HCT116 (cell line): ENCODE measurements at regions not wholly inside any gene's neighbourhood (a gene's known extent, or its start where the extent isn't known, plus 50 kb on each side); places are given as distances from the start of the nearest gene placed in this dataset.

Experiments
- ATAC-seq: fragments of 200-7000 bp; cut with Tn5 transposase; 2 replicates; pipeline ENCODE4 v1.9.1; 2020; ENCODE audit warnings: mild to moderate bottlenecking, moderate library complexity
- BruUV-seq: library from RNA; stranded (reverse); fragments of 400-500 nt; replicated peaks from 2 replicates; lab custom pipeline; 2021; lab: Mats Ljungman, UMichigan
- CTCF ChIA-PET: fragments of 300-600 bp; sonication (Branson Sonifier 250); formaldehyde crosslinking; loops from one replicate; lab custom pipeline; 2021; ENCODE audit warnings: antibody characterized with exemption; lab: Charles Lee
- POLR2A ChIA-PET: fragments of 300-600, 350-600 bp; sonication (Branson Sonifier 250); formaldehyde crosslinking; loops from one replicate; lab custom pipeline; 2021; ENCODE audit warnings: antibody characterized with exemption; lab: Charles Lee
- RAD21 ChIA-PET, 2 experiments: fragments of 300-600 bp; sonication (Branson Sonifier 250); formaldehyde crosslinking; loops; one replicate each; lab custom pipeline; 2023; ENCODE audit warnings: low total read pairs in 2 of 2; ENCODE audit not compliant: uncharacterized antibody in 2 of 2, unreplicated experiment in 2 of 2, low non-redundant PET in 1 of 2; lab: Charles Lee
- DNase-seq: peaks from one replicate; pipeline ENCODE4 v3.0.0-alpha.2; 2010; ENCODE audit warnings: low read depth, low spot score
- H2AFZ ChIP-seq: fragments of 200-600 bp; shearing (Covaris generic), sonication (generic); 2 replicates; pipeline ENCODE4 v1.6.1; 2017; ENCODE audit warnings: low read depth, mixed run types, mixed read lengths, antibody characterized with exemption, low read length; ENCODE audit not compliant: poor library complexity, severe bottlenecking
- H3K27ac ChIP-seq: 2 replicates; pipeline ENCODE4 v1.5.1; 2012; ENCODE audit warnings: low read depth, low read length
- H3K27me3 ChIP-seq: fragments of 200-600 bp; sonication (generic); 2 replicates; pipeline ENCODE4 v1.6.1; 2016; ENCODE audit warnings: mixed run types, low read length, mixed read lengths; ENCODE audit not compliant: insufficient read depth
- H3K36me3 ChIP-seq, 2 experiments: fragments of 200-500 bp in 1 of 2; fragments of 200-600 bp in 1 of 2; sonication (Bioruptor generic) in 1 of 2; sonication (generic) in 1 of 2; 2 replicates each; pipeline versions ENCODE4 v1.5.1 to v1.6.1; 2014 to 2016; ENCODE audit warnings: low read length in 2 of 2, inconsistent platforms in 1 of 2, mixed read lengths in 1 of 2, mixed run types in 1 of 2; ENCODE audit not compliant: insufficient read depth in 2 of 2, control insufficient read depth in 1 of 2
- H3K4me1 ChIP-seq, 2 experiments: fragments of 200-600 bp in 1 of 2; sonication (generic) in 1 of 2; 2 replicates each; pipeline versions ENCODE4 v1.5.1 to v1.6.1; 2012 to 2017; ENCODE audit warnings: low read length in 2 of 2, inconsistent platforms in 1 of 2, mild to moderate bottlenecking in 1 of 2, mixed read lengths in 1 of 2, mixed run types in 1 of 2, moderate library complexity in 1 of 2; ENCODE audit not compliant: insufficient read depth in 2 of 2, control insufficient read depth in 1 of 2
- H3K4me2 ChIP-seq: fragments of 200-600 bp; sonication (generic); 2 replicates; pipeline ENCODE4 v1.6.1; 2017; ENCODE audit warnings: mixed run types, low read length, mixed read lengths
- H3K4me3 ChIP-seq, 2 experiments: fragments of 200-600 bp in 1 of 2; sonication (generic) in 1 of 2; replicated peaks in 1 of 2; 2 replicates each; pipeline ENCODE4 v1.5.1; 2011 to 2016; ENCODE audit warnings: low read length in 2 of 2, control low read depth in 1 of 2, low read depth in 1 of 2, mild to moderate bottlenecking in 1 of 2, mixed read lengths in 1 of 2, mixed run types in 1 of 2
- H3K79me2 ChIP-seq: fragments of 200-600 bp; sonication (generic); 2 replicates; pipeline ENCODE4 v1.6.1; 2017; ENCODE audit warnings: mild to moderate bottlenecking, mixed run types, low read length, moderate library complexity, mixed read lengths; ENCODE audit not compliant: insufficient read depth
- H3K9ac ChIP-seq: fragments of 200-600 bp; sonication (generic); 2 replicates; pipeline ENCODE4 v1.6.1; 2016; ENCODE audit warnings: low read length, mixed read lengths
- H3K9me2 ChIP-seq: fragments of 200-600 bp; sonication (generic), shearing (Covaris generic); 2 replicates; pipeline ENCODE4 v1.6.1; 2017; ENCODE audit warnings: mixed run types, mild to moderate bottlenecking, moderate library complexity; ENCODE audit not compliant: insufficient read depth
- H3K9me3 ChIP-seq, 2 experiments: fragments of 200-500 bp in 1 of 2; fragments of 200-600 bp in 1 of 2; sonication (Bioruptor generic) in 1 of 2; sonication (generic) in 1 of 2; 2 replicates each; pipeline ENCODE4 v1.6.1; 2014 to 2017; ENCODE audit warnings: low read length in 2 of 2, mixed read lengths in 2 of 2, inconsistent platforms in 1 of 2, low read depth in 1 of 2, mild to moderate bottlenecking in 1 of 2, mixed run types in 1 of 2, moderate library complexity in 1 of 2; ENCODE audit not compliant: control insufficient read depth in 1 of 2, insufficient read depth in 1 of 2
- H4K20me1 ChIP-seq: fragments of 200-600 bp; sonication (generic), shearing (Covaris generic); 2 replicates; pipeline ENCODE4 v1.6.1; 2017; ENCODE audit warnings: mixed run types, mild to moderate bottlenecking, moderate library complexity; ENCODE audit not compliant: insufficient read depth
- EGR1 ChIP-seq: IDR thresholded peaks from 2 replicates; pipeline ENCODE4 v1.6.1; 2012; ENCODE audit warnings: low read depth
- ELF1 ChIP-seq: IDR thresholded peaks from 2 replicates; pipeline ENCODE4 v1.6.1; 2012; ENCODE audit warnings: low read depth, borderline replicate concordance
- EZH2 ChIP-seq: fragments of 200-600 bp; sonication (generic); IDR thresholded peaks from 2 replicates; pipeline ENCODE4 v1.6.1; 2017; ENCODE audit warnings: antibody characterized with exemption, mixed run types
- POLR2A ChIP-seq: IDR thresholded peaks from 2 replicates; pipeline ENCODE4 v1.7.0; 2011; ENCODE audit warnings: borderline replicate concordance; ENCODE audit not compliant: insufficient read depth, insufficient read length; ENCODE audit errors: extremely low read depth
- ZNF274 ChIP-seq: fragments of 200-500 bp; sonication (Bioruptor generic); IDR thresholded peaks from 2 replicates; pipeline ENCODE4 v1.6.1; 2014; ENCODE audit warnings: mild to moderate bottlenecking, low read depth, low read length, inconsistent platforms
- intact Hi-C: fragments of 100-400 bp; cut with micrococcal nuclease; formaldehyde crosslinking; loops from 2 replicates; pipeline ENCODE4 v1.10.0; 2022
- TF ChIP-seq, protein P1 (sequence below): IDR thresholded peaks from 2 replicates; pipeline ENCODE4 v1.6.1; 2012; ENCODE audit warnings: low read depth
- TF ChIP-seq, protein P2 (sequence below): IDR thresholded peaks from 2 replicates; pipeline ENCODE4 v1.6.1; 2012
- TF ChIP-seq, protein P3 (sequence below): IDR thresholded peaks from 2 replicates; pipeline ENCODE4 v1.6.1; 2012
- TF ChIP-seq, protein P4 (sequence below): IDR thresholded peaks from 2 replicates; pipeline ENCODE4 v1.6.1; 2011; ENCODE audit warnings: mild to moderate bottlenecking, low read length, moderate library complexity; ENCODE audit not compliant: insufficient replicate concordance; ENCODE audit errors: extremely low read depth

- no peaks in the 10 kb centered on the region for H3K27me3 ChIP-seq
- H4K20me1 ChIP-seq: no peaks in the 10 kb centered on the region
- no peak for TF ChIP-seq ELF1
- TF ChIP-seq, protein P1, sequence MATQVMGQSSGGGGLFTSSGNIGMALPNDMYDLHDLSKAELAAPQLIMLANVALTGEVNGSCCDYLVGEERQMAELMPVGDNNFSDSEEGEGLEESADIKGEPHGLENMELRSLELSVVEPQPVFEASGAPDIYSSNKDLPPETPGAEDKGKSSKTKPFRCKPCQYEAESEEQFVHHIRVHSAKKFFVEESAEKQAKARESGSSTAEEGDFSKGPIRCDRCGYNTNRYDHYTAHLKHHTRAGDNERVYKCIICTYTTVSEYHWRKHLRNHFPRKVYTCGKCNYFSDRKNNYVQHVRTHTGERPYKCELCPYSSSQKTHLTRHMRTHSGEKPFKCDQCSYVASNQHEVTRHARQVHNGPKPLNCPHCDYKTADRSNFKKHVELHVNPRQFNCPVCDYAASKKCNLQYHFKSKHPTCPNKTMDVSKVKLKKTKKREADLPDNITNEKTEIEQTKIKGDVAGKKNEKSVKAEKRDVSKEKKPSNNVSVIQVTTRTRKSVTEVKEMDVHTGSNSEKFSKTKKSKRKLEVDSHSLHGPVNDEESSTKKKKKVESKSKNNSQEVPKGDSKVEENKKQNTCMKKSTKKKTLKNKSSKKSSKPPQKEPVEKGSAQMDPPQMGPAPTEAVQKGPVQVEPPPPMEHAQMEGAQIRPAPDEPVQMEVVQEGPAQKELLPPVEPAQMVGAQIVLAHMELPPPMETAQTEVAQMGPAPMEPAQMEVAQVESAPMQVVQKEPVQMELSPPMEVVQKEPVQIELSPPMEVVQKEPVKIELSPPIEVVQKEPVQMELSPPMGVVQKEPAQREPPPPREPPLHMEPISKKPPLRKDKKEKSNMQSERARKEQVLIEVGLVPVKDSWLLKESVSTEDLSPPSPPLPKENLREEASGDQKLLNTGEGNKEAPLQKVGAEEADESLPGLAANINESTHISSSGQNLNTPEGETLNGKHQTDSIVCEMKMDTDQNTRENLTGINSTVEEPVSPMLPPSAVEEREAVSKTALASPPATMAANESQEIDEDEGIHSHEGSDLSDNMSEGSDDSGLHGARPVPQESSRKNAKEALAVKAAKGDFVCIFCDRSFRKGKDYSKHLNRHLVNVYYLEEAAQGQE: no peak
- TF ChIP-seq, protein P2, sequence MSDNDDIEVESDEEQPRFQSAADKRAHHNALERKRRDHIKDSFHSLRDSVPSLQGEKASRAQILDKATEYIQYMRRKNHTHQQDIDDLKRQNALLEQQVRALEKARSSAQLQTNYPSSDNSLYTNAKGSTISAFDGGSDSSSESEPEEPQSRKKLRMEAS: no peak
- TF ChIP-seq, protein P3, sequence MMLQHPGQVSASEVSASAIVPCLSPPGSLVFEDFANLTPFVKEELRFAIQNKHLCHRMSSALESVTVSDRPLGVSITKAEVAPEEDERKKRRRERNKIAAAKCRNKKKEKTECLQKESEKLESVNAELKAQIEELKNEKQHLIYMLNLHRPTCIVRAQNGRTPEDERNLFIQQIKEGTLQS: no peak
- no peak for TF ChIP-seq POLR2A
- TF ChIP-seq EGR1: no peak
- TF ChIP-seq, protein P4, sequence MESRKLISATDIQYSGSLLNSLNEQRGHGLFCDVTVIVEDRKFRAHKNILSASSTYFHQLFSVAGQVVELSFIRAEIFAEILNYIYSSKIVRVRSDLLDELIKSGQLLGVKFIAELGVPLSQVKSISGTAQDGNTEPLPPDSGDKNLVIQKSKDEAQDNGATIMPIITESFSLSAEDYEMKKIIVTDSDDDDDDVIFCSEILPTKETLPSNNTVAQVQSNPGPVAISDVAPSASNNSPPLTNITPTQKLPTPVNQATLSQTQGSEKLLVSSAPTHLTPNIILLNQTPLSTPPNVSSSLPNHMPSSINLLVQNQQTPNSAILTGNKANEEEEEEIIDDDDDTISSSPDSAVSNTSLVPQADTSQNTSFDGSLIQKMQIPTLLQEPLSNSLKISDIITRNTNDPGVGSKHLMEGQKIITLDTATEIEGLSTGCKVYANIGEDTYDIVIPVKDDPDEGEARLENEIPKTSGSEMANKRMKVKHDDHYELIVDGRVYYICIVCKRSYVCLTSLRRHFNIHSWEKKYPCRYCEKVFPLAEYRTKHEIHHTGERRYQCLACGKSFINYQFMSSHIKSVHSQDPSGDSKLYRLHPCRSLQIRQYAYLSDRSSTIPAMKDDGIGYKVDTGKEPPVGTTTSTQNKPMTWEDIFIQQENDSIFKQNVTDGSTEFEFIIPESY: no peak
- TF ChIP-seq ZNF274: no peak
- no peak for TF ChIP-seq EZH2
- no peak overlapping the region for H3K4me2 ChIP-seq
- H3K4me3 ChIP-seq: no peak overlapping the region
- ATAC-seq (no peak), DNase-seq (no peak)
- no peak overlapping the region for H3K9ac ChIP-seq
- CTCF ChIA-PET: no interaction called here
- no peaks in the 10 kb centered on the region for H3K79me2 ChIP-seq
- H3K27ac ChIP-seq: no peak overlapping the region
- no peaks in the 10 kb centered on the region for H3K4me1 ChIP-seq
- RAD21 ChIA-PET: no interaction called here
- H3K9me2 ChIP-seq: no peaks in the 10 kb centered on the region
- intact Hi-C loops: no loop called here
- H3K9me3 ChIP-seq: no peaks in the 10 kb centered on the region
- H3K36me3 ChIP-seq: no peaks in the 10 kb centered on the region
- POLR2A ChIA-PET: no interaction called here
- no peak overlapping the region for H2AFZ ChIP-seq
- no TSS peak for BruUV-seq
These were observed 194.0 kb downstream of the KLHL28 start for GRCh38 chr14:44767646-44768173.
